Neural cell (in vitro differentiated cells): ENCODE measurements at regions not wholly inside any gene's neighbourhood (a gene's known extent, or its start where the extent isn't known, plus 50 kb on each side); places are given as distances from the start of the nearest gene placed in this dataset.

Experiments
- H2AFZ ChIP-seq: fragments of 200-600, 300-800 bp; sonication (generic), shearing (Covaris generic); 2 replicates; pipeline ENCODE4 v1.6.0; 2014; ENCODE audit warnings: low read depth, mild to moderate bottlenecking, antibody characterized with exemption, low read length, moderate library complexity
- H3F3A ChIP-seq: fragments of 200-600 bp; shearing (Covaris generic); 2 replicates; pipeline ENCODE4 v1.6.1; 2016; ENCODE audit warnings: mild to moderate bottlenecking, moderate library complexity, mixed read lengths, antibody characterized with exemption, low read length; ENCODE audit not compliant: insufficient read depth, poor library complexity, severe bottlenecking
- H3K27ac ChIP-seq: fragments of 200-600, 300-800 bp; sonication (generic), shearing (Covaris generic); 2 replicates; pipeline ENCODE4 v1.5.1; 2014; ENCODE audit warnings: mild to moderate bottlenecking, low read length, moderate library complexity
- H3K27me3 ChIP-seq: fragments of 300-800, 200-600 bp; sonication (generic), shearing (Covaris generic); 2 replicates; pipeline ENCODE4 v1.6.0; 2014; ENCODE audit warnings: mild to moderate bottlenecking, low read depth, low read length, moderate library complexity; ENCODE audit not compliant: insufficient read depth
- H3K36me3 ChIP-seq: fragments of 300-800, 200-600 bp; sonication (generic), shearing (Covaris generic); 2 replicates; pipeline ENCODE4 v1.5.1; 2014; ENCODE audit warnings: mild to moderate bottlenecking, antibody characterized with exemption, low read length, moderate library complexity; ENCODE audit not compliant: insufficient read depth
- H3K4me2 ChIP-seq: fragments of 300-800, 200-600 bp; sonication (generic), shearing (Covaris generic); 2 replicates; pipeline ENCODE4 v1.6.0; 2014; ENCODE audit warnings: mild to moderate bottlenecking, low read length
- H3K4me3 ChIP-seq: fragments of 300-800, 200-600 bp; sonication (generic), shearing (Covaris generic); 2 replicates; pipeline ENCODE4 v1.5.1; 2014; ENCODE audit warnings: mild to moderate bottlenecking, low read length, moderate library complexity
- H3K79me2 ChIP-seq: fragments of 200-600 bp; shearing (Covaris generic); replicated peaks from 2 replicates; pipeline ENCODE4 v1.6.0; 2014; ENCODE audit warnings: mild to moderate bottlenecking, low read length, moderate library complexity; ENCODE audit not compliant: insufficient read depth
- H3K9ac ChIP-seq: fragments of 300-800, 200-600 bp; sonication (generic), shearing (Covaris generic); 2 replicates; pipeline ENCODE4 v1.6.1; 2016; ENCODE audit warnings: mild to moderate bottlenecking, low read length, mixed read lengths
- H3K9me2 ChIP-seq: fragments of 200-600 bp; shearing (Covaris generic); 2 replicates; pipeline ENCODE4 v1.6.1; 2016; ENCODE audit warnings: mild to moderate bottlenecking, low read length, mixed read lengths; ENCODE audit not compliant: insufficient read depth
- H3K9me3 ChIP-seq: fragments of 200-600, 300-800 bp; sonication (generic), shearing (Covaris generic); 2 replicates; pipeline ENCODE4 v1.6.1; 2016; ENCODE audit warnings: mild to moderate bottlenecking, mixed run types, low read length, moderate library complexity, mixed read lengths
- H4K20me1 ChIP-seq: fragments of 200-600 bp; shearing (Covaris generic); 2 replicates; pipeline ENCODE4 v1.6.1; 2016; ENCODE audit warnings: mild to moderate bottlenecking, mixed run types; ENCODE audit not compliant: insufficient read depth
- EP300 ChIP-seq: fragments of 450-650 bp; conservative IDR thresholded peaks from 2 replicates; pipeline ENCODE4 v1.6.1; 2014; ENCODE audit warnings: antibody characterized with exemption, mild to moderate bottlenecking, moderate library complexity; ENCODE audit not compliant: poor library complexity, severe bottlenecking
- EZH2 ChIP-seq: fragments of 200-600, 300-800 bp; shearing (Covaris generic), sonication (generic); IDR thresholded peaks from 2 replicates; pipeline ENCODE4 v1.6.1; 2014; ENCODE audit warnings: antibody characterized with exemption, low read length, borderline replicate concordance, mild to moderate bottlenecking; ENCODE audit not compliant: insufficient read depth, poor library complexity, severe bottlenecking
- MXI1 ChIP-seq: fragments of 450-650 bp; conservative IDR thresholded peaks from 2 replicates; pipeline ENCODE4 v1.6.1; 2014; ENCODE audit warnings: antibody characterized with exemption, mild to moderate bottlenecking; ENCODE audit not compliant: poor library complexity, severe bottlenecking
- POLR2AphosphoS5 ChIP-seq: IDR thresholded peaks from 2 replicates; pipeline ENCODE4 v1.6.1; 2012
- RAD21 ChIP-seq: fragments of 450-650 bp; conservative IDR thresholded peaks from 2 replicates; pipeline ENCODE4 v1.6.1; 2014; ENCODE audit warnings: antibody characterized with exemption, mild to moderate bottlenecking, moderate library complexity
- SMC3 ChIP-seq: fragments of 450-650 bp; conservative IDR thresholded peaks from 2 replicates; pipeline ENCODE4 v1.6.1; 2014; ENCODE audit warnings: antibody characterized with exemption, mild to moderate bottlenecking, moderate library complexity; ENCODE audit not compliant: poor library complexity
- TAF1 ChIP-seq: IDR thresholded peaks from 2 replicates; pipeline ENCODE4 v1.6.1; 2012; ENCODE audit warnings: low read depth
- TF ChIP-seq, protein P1 (sequence below): IDR thresholded peaks from 2 replicates; pipeline ENCODE4 v1.6.1; 2012; ENCODE audit warnings: borderline replicate concordance
- TF ChIP-seq, protein P2 (sequence below): fragments of 450-650 bp; IDR thresholded peaks from 2 replicates; pipeline ENCODE4 v1.5.1; 2014; ENCODE audit warnings: antibody characterized with exemption, mild to moderate bottlenecking, moderate library complexity; ENCODE audit not compliant: poor library complexity, severe bottlenecking

DNA sequence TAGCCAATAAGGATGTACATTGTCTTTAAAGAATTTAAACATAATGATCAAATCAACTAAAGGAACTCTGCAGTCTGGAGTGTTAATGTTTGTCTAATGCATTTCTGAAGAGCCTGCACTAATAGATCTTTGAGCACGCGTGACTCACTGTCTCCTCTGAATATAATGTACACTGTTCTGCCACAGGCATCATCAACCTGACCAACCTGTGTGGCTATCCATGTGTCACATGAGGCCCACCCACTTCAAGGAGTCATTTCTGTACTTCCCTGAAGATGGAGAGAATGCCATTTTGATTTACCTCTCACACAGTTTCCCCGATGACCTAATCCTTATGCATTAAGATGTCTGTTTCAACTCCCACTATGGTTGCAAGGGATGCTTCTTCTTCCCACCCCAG lies 434.0 kb upstream of the SPHKAP start:
- Histone ChIP-seq H3K27me3 (no peaks in the 10 kb centered on the region), H3K9me3 (no peaks in the 10 kb centered on the region), H3K4me2 (no peak overlapping the region), H3K79me2 (no peaks in the 10 kb centered on the region), H3K9me2 (no peaks in the 10 kb centered on the region), H4K20me1 (no peaks in the 10 kb centered on the region), H3K9ac (no peak overlapping the region), H3F3A (no peaks in the 10 kb centered on the region), H3K27ac (no peak overlapping the region), H3K4me3 (no peak overlapping the region), H3K36me3 (no peaks in the 10 kb centered on the region), H2AFZ (no peak overlapping the region)
- no peak for TF ChIP-seq RAD21
- TF ChIP-seq, protein P1, sequence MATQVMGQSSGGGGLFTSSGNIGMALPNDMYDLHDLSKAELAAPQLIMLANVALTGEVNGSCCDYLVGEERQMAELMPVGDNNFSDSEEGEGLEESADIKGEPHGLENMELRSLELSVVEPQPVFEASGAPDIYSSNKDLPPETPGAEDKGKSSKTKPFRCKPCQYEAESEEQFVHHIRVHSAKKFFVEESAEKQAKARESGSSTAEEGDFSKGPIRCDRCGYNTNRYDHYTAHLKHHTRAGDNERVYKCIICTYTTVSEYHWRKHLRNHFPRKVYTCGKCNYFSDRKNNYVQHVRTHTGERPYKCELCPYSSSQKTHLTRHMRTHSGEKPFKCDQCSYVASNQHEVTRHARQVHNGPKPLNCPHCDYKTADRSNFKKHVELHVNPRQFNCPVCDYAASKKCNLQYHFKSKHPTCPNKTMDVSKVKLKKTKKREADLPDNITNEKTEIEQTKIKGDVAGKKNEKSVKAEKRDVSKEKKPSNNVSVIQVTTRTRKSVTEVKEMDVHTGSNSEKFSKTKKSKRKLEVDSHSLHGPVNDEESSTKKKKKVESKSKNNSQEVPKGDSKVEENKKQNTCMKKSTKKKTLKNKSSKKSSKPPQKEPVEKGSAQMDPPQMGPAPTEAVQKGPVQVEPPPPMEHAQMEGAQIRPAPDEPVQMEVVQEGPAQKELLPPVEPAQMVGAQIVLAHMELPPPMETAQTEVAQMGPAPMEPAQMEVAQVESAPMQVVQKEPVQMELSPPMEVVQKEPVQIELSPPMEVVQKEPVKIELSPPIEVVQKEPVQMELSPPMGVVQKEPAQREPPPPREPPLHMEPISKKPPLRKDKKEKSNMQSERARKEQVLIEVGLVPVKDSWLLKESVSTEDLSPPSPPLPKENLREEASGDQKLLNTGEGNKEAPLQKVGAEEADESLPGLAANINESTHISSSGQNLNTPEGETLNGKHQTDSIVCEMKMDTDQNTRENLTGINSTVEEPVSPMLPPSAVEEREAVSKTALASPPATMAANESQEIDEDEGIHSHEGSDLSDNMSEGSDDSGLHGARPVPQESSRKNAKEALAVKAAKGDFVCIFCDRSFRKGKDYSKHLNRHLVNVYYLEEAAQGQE = no peak

DNA sequence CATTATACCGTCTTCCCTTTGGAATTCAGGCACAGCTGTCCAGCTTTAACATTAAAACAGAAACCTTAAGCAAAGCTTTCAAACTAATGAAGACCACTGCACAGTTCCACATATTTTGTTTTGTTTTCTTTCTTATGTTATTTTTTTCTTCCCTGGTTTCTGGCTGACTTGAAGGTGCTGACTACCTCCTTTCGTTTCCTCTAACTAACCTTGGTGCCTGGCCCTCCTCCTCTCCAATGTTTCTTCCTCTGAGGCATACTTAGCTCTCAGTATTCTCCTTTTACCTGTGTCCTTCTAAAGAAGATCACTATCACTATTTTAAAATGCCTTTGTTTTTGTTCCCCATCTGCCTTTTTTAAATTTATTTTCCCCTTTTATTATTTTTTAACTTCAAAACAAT lies 433.3 kb upstream of the SPHKAP start:
- Histone ChIP-seq H3K4me3 (no peak overlapping the region), H3F3A (no peaks in the 10 kb centered on the region), H3K9ac (no peak overlapping the region), H3K27me3 (no peaks in the 10 kb centered on the region), H3K4me2 (no peak overlapping the region), H3K9me2 (no peaks in the 10 kb centered on the region), H3K27ac (no peak overlapping the region), H2AFZ (no peak overlapping the region), H3K9me3 (no peaks in the 10 kb centered on the region), H3K79me2 (no peaks in the 10 kb centered on the region), H3K36me3 (no peaks in the 10 kb centered on the region), H4K20me1 (no peaks in the 10 kb centered on the region)
- no peak for TF ChIP-seq SMC3
- no peak for TF ChIP-seq TAF1
- TF ChIP-seq, protein P2, sequence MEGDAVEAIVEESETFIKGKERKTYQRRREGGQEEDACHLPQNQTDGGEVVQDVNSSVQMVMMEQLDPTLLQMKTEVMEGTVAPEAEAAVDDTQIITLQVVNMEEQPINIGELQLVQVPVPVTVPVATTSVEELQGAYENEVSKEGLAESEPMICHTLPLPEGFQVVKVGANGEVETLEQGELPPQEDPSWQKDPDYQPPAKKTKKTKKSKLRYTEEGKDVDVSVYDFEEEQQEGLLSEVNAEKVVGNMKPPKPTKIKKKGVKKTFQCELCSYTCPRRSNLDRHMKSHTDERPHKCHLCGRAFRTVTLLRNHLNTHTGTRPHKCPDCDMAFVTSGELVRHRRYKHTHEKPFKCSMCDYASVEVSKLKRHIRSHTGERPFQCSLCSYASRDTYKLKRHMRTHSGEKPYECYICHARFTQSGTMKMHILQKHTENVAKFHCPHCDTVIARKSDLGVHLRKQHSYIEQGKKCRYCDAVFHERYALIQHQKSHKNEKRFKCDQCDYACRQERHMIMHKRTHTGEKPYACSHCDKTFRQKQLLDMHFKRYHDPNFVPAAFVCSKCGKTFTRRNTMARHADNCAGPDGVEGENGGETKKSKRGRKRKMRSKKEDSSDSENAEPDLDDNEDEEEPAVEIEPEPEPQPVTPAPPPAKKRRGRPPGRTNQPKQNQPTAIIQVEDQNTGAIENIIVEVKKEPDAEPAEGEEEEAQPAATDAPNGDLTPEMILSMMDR = no peak
- TF ChIP-seq RAD21 = no peak
- TF ChIP-seq, protein P1 = no peak
- no peak for TF ChIP-seq POLR2AphosphoS5
- no peak for TF ChIP-seq EP300
- no peak for TF ChIP-seq MXI1
- TF ChIP-seq EZH2 = no peak
